TTC549 (cell line): ENCODE measurements at regions not wholly inside any gene's neighbourhood (a gene's known extent, or its start where the extent isn't known, plus 50 kb on each side); places are given as distances from the start of the nearest gene placed in this dataset.
"Not testable (repeated sequence)": the region's sequence is repeated elsewhere in the genome, so short reads cannot be mapped to it uniquely, and the experiment has no call there.

ENCODE experiments used
- FAIRE-seq: peaks from 2 replicates; lab custom pipeline; 2012; peaks lifted over from hg19 to GRCh38; lab: Jason Lieb, UNC

GRCh38 chr2:209070262-209070661 is 353.6 kb upstream of the MAP2 start:
- peak; percentile 9 for FAIRE-seq

- FAIRE-seq, result no peak
These were observed 350.7 kb upstream of the MAP2 start for GRCh38 chr2:209073151-209073550.

- FAIRE-seq, result no peak
These were observed 349.1 kb upstream of the MAP2 start for GRCh38 chr2:209074711-209075110.

- FAIRE-seq, result no peak
These were observed 347.7 kb upstream of the MAP2 start for GRCh38 chr2:209076151-209076550.

GRCh38 chr2:209086761-209087160 is 337.1 kb upstream of the MAP2 start:
- FAIRE-seq, result no peak

GRCh38 chr2:209091056-209091455 is 332.8 kb upstream of the MAP2 start:
- FAIRE-seq, result no peak

- FAIRE-seq, result no peak
These were observed 329.6 kb upstream of the MAP2 start for GRCh38 chr2:209094221-209094620.

- FAIRE-seq, result no peak
These were observed 328.4 kb upstream of the MAP2 start for GRCh38 chr2:209095432-209095831.

- FAIRE-seq, result no peak
These were observed 326.7 kb upstream of the MAP2 start for GRCh38 chr2:209097168-209097567.

- FAIRE-seq, result no peak
These were observed 321.5 kb upstream of the MAP2 start for GRCh38 chr2:209102319-209102718.

- FAIRE-seq, result no peak
These were observed 310.8 kb upstream of the MAP2 start for GRCh38 chr2:209113026-209113425.

GRCh38 chr2:209114588-209115240 is 309.1 kb upstream of the MAP2 start:
- FAIRE-seq, result no peak

- FAIRE-seq, result no peak
These were observed 302.2 kb upstream of the MAP2 start for GRCh38 chr2:209121691-209122090.

GRCh38 chr2:209125291-209125690 is 298.6 kb upstream of the MAP2 start:
- no peak for FAIRE-seq

GRCh38 chr2:209138079-209138478 is 285.8 kb upstream of the MAP2 start:
- FAIRE-seq, result no peak

GRCh38 chr2:209141142-209141541 is 282.7 kb upstream of the MAP2 start:
- FAIRE-seq, result no peak

- FAIRE-seq, result no peak
These were observed 282.0 kb upstream of the MAP2 start for GRCh38 chr2:209141818-209142217.

GRCh38 chr2:209145220-209145691 is 278.6 kb upstream of the MAP2 start:
- not testable (repeated sequence) for FAIRE-seq

GRCh38 chr2:209145941-209146681 is 277.7 kb upstream of the MAP2 start:
- FAIRE-seq, result no peak

GRCh38 chr2:209146682-209147320 is 277.0 kb upstream of the MAP2 start:
- FAIRE-seq, result no peak

GRCh38 chr2:209147981-209148380 is 275.9 kb upstream of the MAP2 start:
- no peak for FAIRE-seq

- FAIRE-seq, result no peak
These were observed 262.9 kb upstream of the MAP2 start for GRCh38 chr2:209160800-209161588.

- no peak for FAIRE-seq
These were observed 261.7 kb upstream of the MAP2 start for GRCh38 chr2:209162129-209162528.
